ENCODE measurements at regions not wholly inside any gene's neighbourhood (a gene's known extent, or its start where the extent isn't known, plus 50 kb on each side); places are given as distances from the start of the nearest gene placed in this dataset.

- 1% methylated on average over 6 of the region's 6 CpGs for WGBS (ENCODE audit: low lambda C conversion rate)
- no peaks in the 10 kb centered on the region for H3K27me3 ChIP-seq (ENCODE audit: insufficient read depth)
- no peak overlapping the region for H3K4me3 ChIP-seq (ENCODE audit: low read depth in 2 of 2, low read length in 1 of 2)
- H4K20me1 ChIP-seq (ENCODE audit: insufficient read depth), result no peaks in the 10 kb centered on the region
- H3K36me3 ChIP-seq (replicated peaks in 1 of 2; ENCODE audit: control insufficient read depth in 1 of 2, insufficient read depth in 2 of 2, low read length in 1 of 2), result no peaks in the 10 kb centered on the region
- H3K27ac ChIP-seq (ENCODE audit: low read depth in 2 of 2, low read length in 1 of 2), result no peak overlapping the region
- ChIA-PET POLR2A (no interaction called here), CTCF (interaction anchor here (0.6 to 1.8 kb wide), 2 partner anchors 10 to 31 kb away, joined by 3 to 4 read pairs; no protein-coding TSS in a partner anchor)
- H3K4me1 ChIP-seq (ENCODE audit: control insufficient read depth in 1 of 2, insufficient read depth in 2 of 2, low read depth in 1 of 2, low read length in 1 of 2), result no peaks in the 10 kb centered on the region
- no peaks in the 10 kb centered on the region for H3K9me3 ChIP-seq
- no peaks in the 10 kb centered on the region for H3K9me2 ChIP-seq
- no peaks in the 10 kb centered on the region for H3F3A ChIP-seq (replicated peaks; ENCODE audit: insufficient read depth)
- H3K9ac ChIP-seq, result no peak overlapping the region
- no peak overlapping the region for H2AFZ ChIP-seq (ENCODE audit: low read depth)
- no peaks in the 10 kb centered on the region for H3K79me2 ChIP-seq (ENCODE audit: insufficient read depth)
- no peak for TF ChIP-seq MEF2A (IDR thresholded peaks at IDR 0.05; ENCODE audit: borderline replicate concordance, low read depth)
- TF ChIP-seq CTCF (IDR thresholded peaks at IDR 0.05), result no peak
- no peak for TF ChIP-seq REST (IDR thresholded peaks at IDR 0.05; ENCODE audit: low read depth, low read length)
- TF ChIP-seq IRF3 (IDR thresholded peaks at IDR 0.05; ENCODE audit: low read depth, low read length), result no peak
- no peak for TF ChIP-seq TEAD4 (IDR thresholded peaks at IDR 0.05; ENCODE audit: borderline replicate concordance, insufficient read depth)
- no peak for TF ChIP-seq FOSL2 (IDR thresholded peaks at IDR 0.05; ENCODE audit: borderline replicate concordance, low read depth)
- no peak for TF ChIP-seq GATA2 (CRISPR knock-in tag; IDR thresholded peaks at IDR 0.05)
- TF ChIP-seq JUND (IDR thresholded peaks at IDR 0.05), result no peak
- no peak for TF ChIP-seq EP300 (IDR thresholded peaks at IDR 0.05; ENCODE audit: borderline replicate concordance in 1 of 2, low read depth in 1 of 2, low read length in 1 of 2)
- no peak for TF ChIP-seq FOXJ3 (CRISPR knock-in tag; IDR thresholded peaks at IDR 0.05)
- TF ChIP-seq TAF1 (IDR thresholded peaks at IDR 0.05; ENCODE audit: borderline replicate concordance, low read depth, low read length), result no peak
- TF ChIP-seq FOXM1 (IDR thresholded peaks at IDR 0.05; ENCODE audit: low read depth), result no peak
- no peak for TF ChIP-seq RAD21 (IDR thresholded peaks at IDR 0.05; ENCODE audit: low read length)
- TF ChIP-seq RCOR1 (IDR thresholded peaks at IDR 0.05; ENCODE audit: low read length), result no peak
- no peak for TF ChIP-seq GABPA (IDR thresholded peaks at IDR 0.05; ENCODE audit: low read depth)
- no peak for TF ChIP-seq ZBTB33 (IDR thresholded peaks at IDR 0.05; ENCODE audit: borderline replicate concordance, low read depth)
- TF ChIP-seq NFIC (IDR thresholded peaks at IDR 0.05; ENCODE audit: borderline replicate concordance), result no peak
- no peak for TF ChIP-seq RXRA (IDR thresholded peaks at IDR 0.05; ENCODE audit: borderline replicate concordance, low read depth)
- H3K4me2 ChIP-seq, result no peak overlapping the region
- DNase-seq, result no peak
Observed at GRCh38 chr2:222127660-222128059, 171.1 kb downstream of the PAX3 start.
